ENCODE measurements at regions not wholly inside any gene's neighbourhood (a gene's known extent, or its start where the extent isn't known, plus 50 kb on each side); places are given as distances from the start of the nearest gene placed in this dataset.

DNA sequence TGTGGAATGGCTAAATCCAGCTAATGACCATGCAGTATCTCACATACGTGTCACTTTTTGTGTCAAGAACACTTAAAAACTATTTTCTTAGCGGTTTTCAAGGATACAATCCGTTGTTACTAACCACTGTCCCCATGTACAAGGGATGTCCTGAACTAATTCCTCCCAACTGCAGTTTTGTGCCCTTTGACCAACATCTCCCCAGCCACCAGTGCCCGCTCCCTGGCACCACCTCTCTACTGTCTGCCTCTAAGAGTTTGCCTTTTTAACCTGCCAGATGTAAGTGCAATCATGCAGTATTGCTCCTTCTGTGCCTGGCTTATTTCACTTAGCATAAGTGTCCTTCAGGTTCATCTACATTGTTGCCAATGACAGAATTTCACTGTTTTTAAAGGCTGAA is 315.7 kb downstream of the TMEM121 start:
- TF ChIP-seq, protein P1, sequence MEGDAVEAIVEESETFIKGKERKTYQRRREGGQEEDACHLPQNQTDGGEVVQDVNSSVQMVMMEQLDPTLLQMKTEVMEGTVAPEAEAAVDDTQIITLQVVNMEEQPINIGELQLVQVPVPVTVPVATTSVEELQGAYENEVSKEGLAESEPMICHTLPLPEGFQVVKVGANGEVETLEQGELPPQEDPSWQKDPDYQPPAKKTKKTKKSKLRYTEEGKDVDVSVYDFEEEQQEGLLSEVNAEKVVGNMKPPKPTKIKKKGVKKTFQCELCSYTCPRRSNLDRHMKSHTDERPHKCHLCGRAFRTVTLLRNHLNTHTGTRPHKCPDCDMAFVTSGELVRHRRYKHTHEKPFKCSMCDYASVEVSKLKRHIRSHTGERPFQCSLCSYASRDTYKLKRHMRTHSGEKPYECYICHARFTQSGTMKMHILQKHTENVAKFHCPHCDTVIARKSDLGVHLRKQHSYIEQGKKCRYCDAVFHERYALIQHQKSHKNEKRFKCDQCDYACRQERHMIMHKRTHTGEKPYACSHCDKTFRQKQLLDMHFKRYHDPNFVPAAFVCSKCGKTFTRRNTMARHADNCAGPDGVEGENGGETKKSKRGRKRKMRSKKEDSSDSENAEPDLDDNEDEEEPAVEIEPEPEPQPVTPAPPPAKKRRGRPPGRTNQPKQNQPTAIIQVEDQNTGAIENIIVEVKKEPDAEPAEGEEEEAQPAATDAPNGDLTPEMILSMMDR (IDR thresholded peaks at IDR 0.05; ENCODE audit: extremely low read depth, missing control alignments): no peak
- no peak for DNase-seq (ENCODE audit: low spot score)

GRCh38 chr14:105843444-105844046 is 317.2 kb downstream of the TMEM121 start:
- DNase-seq (ENCODE audit: low spot score): no peak
- TF ChIP-seq, protein P1 (IDR thresholded peaks at IDR 0.05; ENCODE audit: extremely low read depth, missing control alignments): no peak

DNA sequence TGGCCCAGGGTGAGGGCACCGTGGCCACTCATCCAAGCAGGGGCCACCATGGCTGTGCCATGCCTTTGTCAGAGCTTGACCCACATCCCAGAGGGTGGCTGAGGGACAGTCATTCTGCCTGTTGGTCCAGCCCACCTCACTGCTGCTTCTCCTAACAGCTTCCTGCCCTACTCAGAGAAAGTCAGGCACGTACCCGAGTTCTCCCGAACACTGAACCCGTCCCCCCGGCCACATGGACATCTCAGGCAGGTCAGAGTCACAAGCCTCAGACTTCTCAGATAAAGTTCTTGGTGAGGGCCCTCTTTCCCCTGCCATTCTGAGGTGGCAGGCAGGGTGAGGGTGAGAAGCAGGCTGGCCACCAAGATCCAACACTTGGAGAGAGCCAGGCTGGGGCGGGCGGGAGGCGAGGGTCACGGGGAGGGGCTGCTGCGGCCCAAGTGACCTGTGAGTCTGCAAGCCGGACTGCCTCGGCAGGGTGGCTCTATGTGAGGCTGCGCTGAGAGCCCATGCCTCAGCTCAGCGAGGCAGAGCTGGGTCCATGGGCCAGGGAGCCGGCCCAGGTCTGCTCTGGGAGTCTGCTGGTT is 317.8 kb downstream of the TMEM121 start:
- DNase-seq (ENCODE audit: low spot score): no peak
- TF ChIP-seq, protein P1 (IDR thresholded peaks at IDR 0.05; ENCODE audit: extremely low read depth, missing control alignments): no peak

DNA sequence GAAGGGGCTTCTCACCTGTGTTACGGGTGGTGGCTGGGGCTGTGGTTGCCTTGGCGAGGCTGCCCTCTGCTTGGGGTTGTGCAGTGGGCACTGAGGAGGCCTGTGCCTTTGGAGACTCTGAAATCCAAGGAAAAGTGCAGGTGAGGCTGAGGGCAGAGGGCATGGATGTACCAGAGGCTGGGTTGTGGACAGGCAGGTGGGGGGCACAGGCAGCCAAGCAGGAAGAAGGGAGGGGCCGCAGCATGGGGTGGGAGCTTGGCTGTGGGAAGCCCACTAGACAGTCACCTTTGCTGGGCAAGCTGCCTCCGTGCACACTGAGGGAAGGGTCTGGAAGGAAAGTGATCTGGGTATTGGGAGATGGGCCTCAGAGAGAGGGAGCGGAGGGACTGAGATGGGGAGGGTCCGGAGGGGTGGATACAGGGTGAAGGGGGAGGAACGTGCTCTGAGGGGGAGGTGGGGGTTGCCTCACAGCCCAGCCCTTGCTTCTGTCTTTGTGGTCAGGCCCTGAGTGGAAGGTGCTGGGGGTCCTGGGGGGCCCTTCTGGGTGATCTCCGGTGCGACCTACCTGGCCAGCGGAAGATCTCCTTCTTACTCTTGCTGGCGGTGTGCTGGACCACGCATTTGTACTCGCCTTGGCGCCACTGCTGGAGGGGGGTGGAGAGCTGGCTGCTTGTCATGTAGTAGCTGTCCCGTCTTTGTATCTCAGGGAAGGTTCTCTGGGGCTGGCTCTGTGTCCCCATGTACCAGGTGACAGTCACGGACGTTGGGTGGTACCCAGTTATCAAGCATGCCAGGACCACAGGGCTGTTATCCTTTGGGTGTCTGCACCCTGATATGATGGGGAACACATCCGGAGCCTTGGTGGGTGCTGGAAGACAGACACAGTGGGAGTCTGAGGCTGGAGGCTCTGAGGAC is 318.7 kb downstream of the TMEM121 start:
- TF ChIP-seq, protein P1 (IDR thresholded peaks at IDR 0.05; ENCODE audit: extremely low read depth, missing control alignments): no peak
- DNase-seq (ENCODE audit: low spot score): no peak

DNA sequence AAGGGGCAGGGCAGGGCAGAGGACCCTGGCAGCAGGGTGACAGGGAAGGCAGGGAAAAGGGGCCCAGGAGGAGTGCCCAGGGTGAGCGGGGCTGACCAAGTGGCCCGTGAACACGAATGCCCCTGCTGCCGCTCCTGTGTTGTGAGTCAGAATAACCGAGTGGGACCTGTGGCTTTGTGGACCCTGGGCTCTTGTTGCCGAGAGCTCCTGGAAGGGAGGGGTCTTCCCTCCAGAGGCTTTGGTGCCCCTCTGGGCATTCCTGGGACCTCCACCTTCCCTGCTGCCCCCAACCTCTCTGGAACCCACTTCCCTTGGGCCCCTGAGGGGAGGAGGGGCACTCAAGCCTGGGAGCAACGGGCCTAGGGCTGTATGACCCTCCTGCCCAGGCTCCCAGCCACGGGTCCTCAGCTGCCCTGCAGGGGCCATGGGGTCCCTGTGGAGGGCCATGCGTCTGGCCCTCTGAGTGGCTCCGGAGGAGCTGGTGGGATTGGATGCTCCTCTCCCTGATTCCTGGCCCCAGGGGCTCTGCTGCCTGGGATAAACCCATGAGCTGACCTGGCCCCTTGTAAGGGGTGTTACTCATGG is 319.4 kb downstream of the TMEM121 start:
- TF ChIP-seq, protein P1 (IDR thresholded peaks at IDR 0.05; ENCODE audit: extremely low read depth, missing control alignments): no peak
- DNase-seq (ENCODE audit: low spot score): no peak

DNA sequence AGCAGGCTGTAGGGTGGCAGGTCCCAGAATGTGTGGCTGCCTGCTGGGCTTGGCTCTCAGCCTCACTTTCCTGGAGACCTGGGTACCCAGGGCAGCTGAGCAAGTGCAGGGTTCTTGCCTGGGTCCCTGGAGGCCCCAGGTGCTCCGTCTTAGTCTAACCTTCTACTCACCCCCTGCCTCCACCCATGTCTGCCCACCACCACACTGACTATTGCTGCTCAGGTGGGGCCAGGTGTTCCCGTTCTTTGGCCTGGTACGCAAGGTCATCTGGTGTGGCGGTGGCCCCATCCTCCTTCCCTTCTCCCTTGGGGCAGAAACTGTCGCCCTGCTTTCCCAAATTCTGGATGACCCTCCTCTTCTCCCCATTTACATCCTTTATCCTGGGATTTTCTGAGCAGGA is 319.9 kb downstream of the TMEM121 start:
- no peak for DNase-seq (ENCODE audit: low spot score)
- TF ChIP-seq, protein P1 (IDR thresholded peaks at IDR 0.05; ENCODE audit: extremely low read depth, missing control alignments): no peak

GRCh38 chr14:105847400-105847799 is 321.0 kb downstream of the TMEM121 start:
- no peak for DNase-seq (ENCODE audit: low spot score)
- TF ChIP-seq, protein P1 (IDR thresholded peaks at IDR 0.05; ENCODE audit: extremely low read depth, missing control alignments): no peak

Measured in GM20000 (cell line).